GM12872 (cell line): ENCODE measurements at regions not wholly inside any gene's neighbourhood (a gene's known extent, or its start where the extent isn't known, plus 50 kb on each side); places are given as distances from the start of the nearest gene placed in this dataset.

Experiments used
- CTCF ChIP-seq: IDR thresholded peaks from 3 replicates; pipeline ENCODE4 v1.5.1; 2011; ENCODE audit warnings: low read depth, mild to moderate bottlenecking, low read length, moderate library complexity; ENCODE audit not compliant: insufficient read depth

- TF ChIP-seq CTCF: no peak
Measured at GRCh38 chr6:81237226-81237625, 515.3 kb downstream of the TENT5A start.

GRCh38 chr6:81235512-81235911, 517.0 kb downstream of the TENT5A start:
- TF ChIP-seq CTCF: no peak

- TF ChIP-seq CTCF: no peak
Measured at GRCh38 chr6:81233990-81234389, 518.5 kb downstream of the TENT5A start.

- no peak for TF ChIP-seq CTCF
Measured at GRCh38 chr6:81228912-81229555, 523.4 kb downstream of the TENT5A start.

GRCh38 chr6:81226957-81227356, 525.5 kb downstream of the TENT5A start:
- TF ChIP-seq CTCF: no peak

- TF ChIP-seq CTCF: no peak
Measured at GRCh38 chr6:81216668-81217067, 535.8 kb downstream of the TENT5A start.

- TF ChIP-seq CTCF: no peak
Measured at GRCh38 chr6:81215092-81215432, 537.4 kb downstream of the TENT5A start.

GRCh38 chr6:81214414-81215091, 537.9 kb downstream of the TENT5A start:
- TF ChIP-seq CTCF: no peak
